ENCODE measurements at regions not wholly inside any gene's neighbourhood (a gene's known extent, or its start where the extent isn't known, plus 50 kb on each side); places are given as distances from the start of the nearest gene placed in this dataset.

DNA sequence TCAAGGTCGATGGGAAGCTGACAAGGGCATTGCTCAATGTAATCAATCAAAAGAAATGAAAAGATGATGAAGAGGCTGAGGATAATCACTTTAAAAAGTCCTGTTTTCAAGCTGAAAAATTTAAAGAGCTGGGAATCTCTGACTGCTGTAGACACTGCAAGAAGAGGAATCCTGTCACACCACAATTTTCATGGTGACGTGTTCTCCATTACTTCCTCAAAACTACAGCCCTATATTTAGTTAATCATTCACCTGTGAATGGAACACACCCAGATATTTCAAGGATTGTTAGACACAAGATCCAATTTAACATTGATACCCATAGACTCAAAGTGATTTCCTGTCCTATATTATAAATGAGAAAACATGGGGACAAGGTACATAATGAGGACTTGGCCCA is 1048.3 kb downstream of the AMY1C start:
- intact Hi-C loops (cut with micrococcal nuclease): no loop called here

DNA sequence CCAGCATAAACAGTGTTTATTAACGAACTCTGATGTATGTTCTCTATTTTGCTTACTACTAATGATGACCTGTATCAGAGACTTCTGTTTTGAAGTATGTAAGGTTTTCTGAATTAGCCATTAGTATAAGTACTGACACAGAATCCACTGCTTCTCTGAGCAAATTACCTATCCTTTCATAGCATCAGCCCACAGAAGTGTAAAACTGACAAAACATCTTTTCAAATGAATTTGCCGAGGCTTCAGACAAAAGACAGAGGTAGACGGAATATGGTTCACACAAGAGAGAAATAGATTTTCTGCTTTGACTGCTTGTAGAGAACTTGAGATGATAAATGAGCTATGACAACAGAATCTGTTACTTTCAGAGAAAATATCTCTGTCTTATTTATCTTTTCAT is 1051.6 kb downstream of the AMY1C start:
- intact Hi-C loops (cut with micrococcal nuclease): no loop called here

DNA sequence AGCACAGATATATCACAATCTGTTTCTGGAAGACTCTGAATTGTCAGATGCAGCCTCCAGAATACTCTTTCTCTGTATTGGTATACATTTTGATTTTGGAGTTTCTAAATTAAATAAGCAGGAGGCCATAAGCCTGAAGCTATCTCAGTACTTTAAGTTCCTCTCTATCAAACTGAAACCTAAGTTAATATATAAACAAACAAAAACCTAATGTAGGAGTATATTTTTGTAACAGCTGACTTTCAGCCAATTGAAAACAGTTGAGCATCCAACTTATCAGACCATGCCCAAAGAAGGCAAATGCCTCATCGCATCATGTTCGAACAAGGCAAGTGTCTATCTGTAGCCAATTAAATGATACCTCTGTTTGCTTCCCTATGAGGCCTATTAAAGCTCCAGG is 1054.4 kb downstream of the AMY1C start:
- intact Hi-C loops (cut with micrococcal nuclease): no loop called here

DNA sequence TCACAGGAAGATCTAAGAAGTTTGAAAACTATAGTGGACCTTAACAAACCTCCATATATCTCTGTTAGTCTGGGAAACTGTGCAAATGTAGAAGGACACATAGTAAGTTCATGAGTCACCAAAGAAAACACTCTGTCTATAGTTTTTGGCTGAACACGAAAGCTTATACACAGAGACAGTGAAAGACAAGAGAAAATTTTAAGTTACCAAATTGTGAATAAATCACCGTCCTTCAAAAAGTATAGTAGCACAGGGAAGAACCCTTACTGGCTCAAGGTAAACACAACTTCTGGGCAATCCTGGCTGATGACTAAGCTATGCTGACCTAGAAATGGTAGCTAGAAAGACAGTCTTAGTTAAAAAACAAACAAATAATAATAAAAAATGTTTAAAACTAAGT is 1057.9 kb downstream of the AMY1C start:
- intact Hi-C loops (cut with micrococcal nuclease): no loop called here

DNA sequence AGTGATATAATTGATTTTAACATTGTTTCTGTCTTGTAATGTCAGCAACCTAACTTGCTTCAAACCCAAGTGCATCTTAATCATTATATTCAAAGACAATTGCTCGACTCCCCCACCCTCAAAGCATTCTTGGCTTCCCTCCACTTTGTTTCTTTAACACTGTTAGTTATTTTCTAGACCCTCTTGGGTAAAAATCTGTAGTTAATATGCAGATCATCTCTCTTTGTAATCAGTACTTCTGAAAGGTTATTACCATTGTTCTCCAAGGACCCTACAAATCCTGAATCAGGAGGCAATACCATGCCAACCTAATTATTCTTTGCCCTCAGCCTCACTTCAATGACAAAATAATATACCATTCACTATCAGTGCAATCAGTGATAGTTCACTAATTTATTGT is 1075.7 kb downstream of the AMY1C start:
- intact Hi-C loops (cut with micrococcal nuclease): no loop called here

DNA sequence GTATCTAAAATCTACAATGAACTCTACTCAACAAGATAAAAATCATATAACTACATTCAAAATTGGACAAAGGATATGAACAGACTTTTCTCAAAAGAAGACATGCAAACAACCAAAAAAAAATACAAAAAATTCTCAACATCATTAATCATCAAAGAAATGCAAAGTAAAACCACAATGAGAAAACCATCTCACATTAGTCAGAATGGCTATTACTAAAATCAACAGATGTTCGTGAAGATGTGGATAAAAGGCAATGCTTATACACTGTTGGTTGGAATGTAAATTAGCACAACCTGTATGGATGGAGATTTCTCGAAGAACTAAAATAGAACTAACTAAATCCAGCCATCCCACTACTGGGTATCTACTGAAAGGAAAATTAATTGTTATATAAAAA is 1080.8 kb downstream of the AMY1C start:
- intact Hi-C loops (cut with micrococcal nuclease): no loop called here

DNA sequence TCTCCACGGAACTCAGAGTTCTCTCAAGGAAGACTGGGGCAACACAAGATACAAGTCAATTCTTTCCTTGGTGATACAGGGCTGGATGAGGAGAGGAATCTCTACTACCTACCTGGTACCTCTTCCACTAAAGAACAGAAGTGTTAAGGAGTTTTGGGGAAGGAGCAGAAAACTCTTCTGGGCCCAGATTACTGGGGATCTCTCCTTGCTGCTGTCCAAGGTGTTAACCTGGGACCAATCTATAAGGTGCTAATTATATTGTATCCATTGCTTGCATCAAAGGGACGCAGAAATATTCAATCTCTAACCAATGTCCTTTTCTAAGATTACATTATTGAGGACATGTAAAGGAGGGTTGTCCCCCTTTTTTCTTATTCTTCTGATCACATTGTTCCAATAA is 1102.5 kb downstream of the AMY1C start:
- intact Hi-C loops (cut with micrococcal nuclease): no loop called here

DNA sequence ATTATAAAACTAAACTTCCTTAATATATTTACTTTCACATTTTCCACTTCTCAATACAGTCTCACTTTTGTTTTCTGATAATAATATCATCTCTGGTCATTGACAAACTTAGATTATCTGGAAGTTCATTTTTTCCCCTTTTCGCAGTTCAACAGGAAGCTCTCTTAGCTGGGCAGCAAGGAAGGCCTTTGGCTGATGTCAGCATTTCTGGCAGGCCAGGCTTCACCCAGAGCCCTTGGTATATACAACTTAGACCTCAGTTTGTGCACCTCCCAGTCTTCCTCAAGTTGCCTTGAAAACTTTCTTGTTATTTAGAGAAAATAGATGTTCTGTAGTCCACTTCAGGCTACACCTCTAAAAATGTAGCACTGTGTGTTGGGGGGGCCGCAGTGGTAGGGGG is 1103.6 kb downstream of the AMY1C start:
- intact Hi-C loops (cut with micrococcal nuclease): no loop called here

DNA sequence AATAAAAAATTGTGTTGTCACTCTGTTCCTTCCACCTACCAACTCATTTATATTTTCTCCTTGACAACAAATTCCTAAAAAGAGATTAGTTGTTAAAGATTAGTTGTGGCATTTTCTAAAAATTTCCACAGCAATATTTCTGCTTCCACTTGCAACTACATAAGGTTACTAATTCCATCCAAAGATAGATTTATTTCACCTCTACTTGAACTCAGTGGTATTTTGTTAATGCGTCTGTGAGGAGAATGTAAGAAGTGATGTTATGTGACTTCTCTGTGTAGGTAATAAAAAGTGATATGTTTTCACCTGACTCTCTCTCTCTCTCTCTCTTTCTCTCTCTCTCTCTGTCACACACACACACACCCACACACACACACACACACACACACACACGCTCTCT is 1104.8 kb downstream of the AMY1C start:
- intact Hi-C loops (cut with micrococcal nuclease): no loop called here

DNA sequence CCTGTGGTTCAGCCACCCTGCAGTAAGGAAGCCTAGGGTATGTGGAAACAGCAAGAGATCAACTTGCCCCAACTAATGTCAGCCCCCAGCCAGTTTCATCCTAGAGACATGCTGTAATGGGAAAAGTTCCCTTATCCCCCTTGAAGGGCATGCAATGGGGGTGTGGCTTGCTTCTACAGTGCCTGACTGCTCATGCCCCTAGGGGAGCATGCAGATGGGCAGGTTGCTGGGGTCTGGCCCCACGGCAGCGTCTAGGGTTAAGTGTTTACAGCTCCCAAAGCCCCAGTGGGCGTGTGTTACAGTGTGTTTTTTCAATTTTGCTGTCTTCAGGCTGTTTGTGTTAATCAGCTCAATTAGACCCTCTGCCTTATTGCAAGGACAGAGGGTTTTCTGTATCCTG is 1105.9 kb downstream of the AMY1C start:
- intact Hi-C loops (cut with micrococcal nuclease): no loop called here

DNA sequence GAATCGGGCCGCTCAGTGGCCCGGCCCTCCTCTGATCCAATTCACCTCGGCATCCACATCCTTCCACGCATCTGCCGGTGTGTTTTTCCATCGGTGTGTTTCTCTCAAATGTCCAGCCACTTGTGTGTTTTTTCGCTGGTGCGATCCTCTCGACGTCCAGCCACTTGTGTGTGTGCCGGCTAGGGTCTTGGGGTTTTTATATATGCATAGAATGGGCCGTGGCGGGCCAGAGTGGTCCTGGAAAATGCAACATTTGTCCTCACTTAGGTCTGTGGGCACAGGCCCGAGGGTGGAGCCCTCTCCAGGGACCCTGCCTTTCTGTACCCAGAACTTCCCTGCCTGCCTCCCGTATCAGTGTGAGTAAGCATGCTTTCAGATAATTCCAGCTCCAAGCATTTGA is 1106.4 kb downstream of the AMY1C start:
- intact Hi-C loops (cut with micrococcal nuclease): no loop called here

DNA sequence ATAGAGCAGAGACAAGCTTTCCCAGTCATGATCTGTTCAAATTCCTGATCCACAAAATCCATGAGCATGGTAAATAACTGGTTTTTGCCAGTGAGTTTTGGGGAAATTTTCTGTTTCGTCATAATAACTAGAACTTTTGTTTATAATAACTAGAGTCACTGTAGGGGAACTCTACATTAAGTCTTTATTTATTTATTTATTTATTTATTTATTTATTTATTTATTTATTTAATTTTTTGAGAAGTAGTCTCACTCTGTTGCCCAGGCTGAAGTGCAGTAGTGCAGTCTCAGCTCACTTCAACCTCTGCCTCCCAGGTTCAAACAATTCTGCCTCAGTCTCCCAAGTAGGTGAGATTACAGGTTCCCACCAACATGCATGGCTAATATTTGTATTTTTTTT is 1106.8 kb downstream of the AMY1C start:
- intact Hi-C loops (cut with micrococcal nuclease): no loop called here

DNA sequence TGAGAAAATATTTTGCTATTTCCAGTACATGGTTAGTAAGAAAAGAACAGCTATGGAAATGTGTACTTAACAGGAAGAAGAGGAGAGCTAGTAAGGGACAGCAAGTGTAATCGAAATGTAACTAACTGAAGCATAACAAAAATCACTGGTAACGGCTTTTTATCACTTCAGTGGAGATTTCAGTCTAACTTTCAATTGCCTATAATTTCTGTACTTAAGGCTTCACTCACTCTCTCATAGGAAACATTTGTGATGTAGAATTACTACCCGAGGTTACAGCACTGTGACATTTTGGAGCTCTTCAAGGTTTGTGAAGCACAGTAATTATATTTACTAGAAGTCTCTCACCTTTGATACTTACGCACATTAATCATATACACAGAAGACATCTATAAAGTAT is 1119.1 kb downstream of the AMY1C start:
- intact Hi-C loops (cut with micrococcal nuclease): no loop called here

DNA sequence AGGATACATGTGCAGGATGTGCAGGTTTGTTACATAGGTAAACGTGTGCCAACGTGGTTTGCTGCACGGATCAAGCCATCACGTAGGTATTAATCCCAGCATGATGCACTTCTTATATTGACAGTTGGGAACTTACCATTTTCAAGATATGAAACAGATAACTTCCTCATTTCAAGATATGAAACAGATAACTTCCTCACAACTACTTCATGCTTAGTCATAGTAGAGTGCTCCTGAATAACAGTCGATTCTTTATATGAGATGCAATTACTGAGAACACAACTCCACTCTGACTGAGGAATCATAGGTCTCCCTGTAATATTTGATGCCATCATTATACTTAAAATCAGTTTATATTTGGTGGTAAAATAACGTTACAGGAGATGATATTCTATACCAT is 1124.3 kb downstream of the AMY1C start:
- intact Hi-C loops (cut with micrococcal nuclease): no loop called here

DNA sequence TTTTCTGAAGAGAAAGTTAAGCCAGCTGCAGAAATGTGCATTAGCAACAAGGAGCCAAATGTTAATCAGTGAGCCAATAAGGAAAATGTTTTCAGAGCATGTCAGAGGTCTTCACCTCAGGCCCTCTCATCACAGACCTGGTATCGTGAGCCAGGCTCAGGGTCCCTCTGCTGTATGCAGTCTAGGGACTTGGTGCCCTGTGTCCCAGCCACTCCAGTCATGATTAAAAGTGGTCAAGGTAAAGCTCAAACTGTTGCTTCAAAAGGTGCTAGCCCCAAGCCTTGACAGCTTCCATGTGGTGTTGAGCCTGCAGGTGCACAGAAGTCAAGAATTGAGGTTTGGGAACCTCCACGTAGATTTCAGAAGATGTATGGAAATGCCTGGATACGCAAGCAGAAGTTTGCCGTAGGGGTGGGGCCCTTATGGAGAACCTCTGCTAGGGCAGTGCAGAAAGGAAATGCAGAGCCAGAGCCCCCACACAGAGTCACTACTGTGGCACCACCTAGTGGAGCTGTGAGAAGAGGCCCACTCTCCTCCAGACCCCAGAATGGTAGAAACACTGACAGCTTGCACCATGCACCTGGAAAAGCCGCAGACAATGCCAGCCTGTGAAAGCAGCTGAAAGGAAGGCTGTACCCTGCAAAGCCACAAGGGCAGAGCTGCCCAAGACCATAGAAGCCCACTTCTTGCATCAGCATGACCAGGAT is 1128.7 kb downstream of the AMY1C start:
- intact Hi-C loops (cut with micrococcal nuclease): no loop called here

DNA sequence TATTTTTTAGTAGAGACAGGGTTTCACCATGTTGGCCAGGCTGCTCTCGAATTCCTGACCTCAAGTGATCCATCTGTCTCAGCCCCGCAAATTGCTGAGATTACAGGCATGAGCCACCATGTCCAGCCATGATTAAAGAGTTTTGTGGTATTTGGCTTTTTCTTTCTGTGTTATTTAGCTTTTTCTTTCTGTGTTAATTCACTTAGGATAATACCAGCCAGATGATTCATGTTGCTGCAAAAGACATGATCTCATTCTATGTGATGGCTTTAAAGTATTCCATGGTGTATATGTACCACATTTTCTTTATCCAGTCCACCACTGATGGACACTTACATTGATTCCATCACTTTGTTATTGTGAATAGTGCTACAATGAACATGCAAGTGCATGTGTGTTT is 1135.2 kb downstream of the AMY1C start:
- intact Hi-C loops (cut with micrococcal nuclease): no loop called here

DNA sequence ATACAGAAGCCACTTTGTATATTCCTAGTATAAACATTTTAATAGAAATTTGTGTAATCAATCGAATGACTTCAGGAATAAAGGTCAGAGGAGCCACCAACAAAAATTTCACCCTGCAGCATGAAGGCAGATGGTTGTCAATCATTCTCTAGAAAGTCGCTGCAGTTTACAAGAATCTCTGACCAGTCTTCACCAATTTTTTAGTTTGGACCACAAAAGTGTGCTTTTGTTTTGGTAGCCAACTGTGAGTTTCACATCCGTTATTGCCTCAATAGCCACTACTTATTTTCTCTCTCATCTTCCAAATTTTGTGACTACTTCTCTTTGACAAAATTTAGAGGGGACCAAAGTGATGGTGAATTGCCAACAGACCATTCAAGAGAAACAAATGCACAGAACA is 1155.6 kb downstream of the AMY1C start:
- intact Hi-C loops (cut with micrococcal nuclease): no loop called here

DNA sequence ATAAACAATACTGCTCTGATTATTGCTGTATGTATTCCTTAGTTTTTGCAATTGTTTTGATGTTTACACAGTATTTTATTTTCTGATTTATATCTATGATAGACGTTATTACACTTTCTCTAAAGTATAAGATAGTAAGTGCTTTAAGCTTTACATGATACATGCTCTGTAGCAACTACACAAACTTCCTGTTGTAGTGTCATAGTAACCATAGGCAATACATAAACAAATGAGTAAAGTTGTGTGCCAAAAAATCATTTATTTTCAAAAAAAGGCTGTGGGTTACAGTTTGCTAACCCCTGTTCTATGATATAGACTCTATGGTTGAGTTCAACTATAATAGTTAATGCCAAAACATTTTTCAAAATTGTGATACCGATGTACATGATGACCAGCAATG is 1156.4 kb downstream of the AMY1C start:
- intact Hi-C loops (cut with micrococcal nuclease): no loop called here

DNA sequence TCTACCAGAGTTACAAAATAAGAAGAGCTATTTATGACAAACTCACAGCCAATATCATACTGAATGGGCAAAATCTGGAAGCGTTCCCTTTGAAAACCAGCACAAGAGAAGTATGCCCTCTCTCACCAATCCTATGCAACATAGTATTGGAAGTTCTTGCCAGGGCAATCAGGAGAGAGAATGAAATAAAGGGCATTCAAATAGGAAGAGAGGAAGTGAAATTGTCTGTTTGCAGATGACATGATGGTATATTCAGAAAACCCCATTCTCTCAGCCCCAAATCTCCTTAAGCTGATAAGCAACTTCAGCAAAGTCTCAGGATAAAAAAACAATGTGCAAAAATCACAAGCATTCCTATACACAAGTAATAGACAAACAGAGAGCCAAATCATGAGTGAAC is 1169.5 kb downstream of the AMY1C start:
- intact Hi-C loops (cut with micrococcal nuclease): no loop called here

DNA sequence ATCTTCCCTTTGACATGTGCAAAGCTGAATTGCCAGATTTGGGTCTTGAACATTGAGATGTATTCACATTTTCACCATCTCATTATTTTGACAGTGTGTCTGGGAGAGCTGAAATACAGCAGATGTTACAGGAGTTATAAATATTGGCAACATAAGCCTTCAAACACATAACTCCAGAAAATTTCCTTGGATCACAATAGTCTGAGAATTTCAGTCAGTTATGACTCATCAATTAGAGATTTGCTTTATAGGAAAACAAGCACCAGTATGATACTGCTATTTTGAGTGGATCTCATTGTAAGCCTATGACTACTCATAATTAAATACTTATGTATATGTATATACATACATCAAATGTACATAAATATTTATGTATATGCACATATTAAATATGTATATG is 1171.8 kb downstream of the AMY1C start:
- intact Hi-C loops (cut with micrococcal nuclease): no loop called here

DNA sequence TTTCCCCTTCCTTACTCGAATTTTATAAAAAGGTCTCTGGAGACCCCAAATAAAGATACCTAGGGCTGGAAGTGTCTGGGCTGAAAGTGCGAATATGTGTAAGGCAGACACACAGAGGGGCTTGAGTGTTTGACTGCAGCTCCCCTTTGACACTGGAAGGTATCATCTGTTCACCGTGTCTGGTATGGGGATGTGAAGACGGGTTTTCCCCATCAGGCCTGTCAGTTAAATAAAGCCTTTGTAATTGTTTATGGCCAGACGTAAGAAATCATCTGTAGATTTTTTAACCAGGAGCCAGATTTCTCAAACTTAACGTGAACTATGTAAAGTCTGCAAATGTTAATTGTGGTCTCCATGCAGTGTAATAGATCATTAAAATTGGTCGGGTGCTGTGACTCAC is 1173.4 kb downstream of the AMY1C start:
- intact Hi-C loops (cut with micrococcal nuclease): no loop called here

DNA sequence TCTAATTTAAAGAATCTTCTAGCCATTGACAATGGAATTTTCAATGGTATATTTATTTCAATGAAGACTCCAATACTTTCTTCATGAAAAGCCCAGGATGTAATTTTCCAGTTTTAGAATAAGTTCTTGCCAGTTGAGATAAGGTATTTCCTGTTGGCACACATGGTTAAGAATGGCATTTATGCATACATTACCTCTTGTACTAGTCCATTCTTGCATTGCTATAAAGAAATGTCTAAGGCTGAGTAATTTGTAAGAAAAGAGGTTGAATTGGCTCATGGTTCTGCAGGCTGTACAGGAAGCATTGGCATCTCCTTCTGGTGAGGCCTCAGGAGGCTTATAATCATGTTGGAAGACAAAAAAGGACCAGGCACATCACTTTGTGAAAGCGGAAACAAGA is 1179.6 kb downstream of the AMY1C start:
- intact Hi-C loops (cut with micrococcal nuclease): no loop called here

DNA sequence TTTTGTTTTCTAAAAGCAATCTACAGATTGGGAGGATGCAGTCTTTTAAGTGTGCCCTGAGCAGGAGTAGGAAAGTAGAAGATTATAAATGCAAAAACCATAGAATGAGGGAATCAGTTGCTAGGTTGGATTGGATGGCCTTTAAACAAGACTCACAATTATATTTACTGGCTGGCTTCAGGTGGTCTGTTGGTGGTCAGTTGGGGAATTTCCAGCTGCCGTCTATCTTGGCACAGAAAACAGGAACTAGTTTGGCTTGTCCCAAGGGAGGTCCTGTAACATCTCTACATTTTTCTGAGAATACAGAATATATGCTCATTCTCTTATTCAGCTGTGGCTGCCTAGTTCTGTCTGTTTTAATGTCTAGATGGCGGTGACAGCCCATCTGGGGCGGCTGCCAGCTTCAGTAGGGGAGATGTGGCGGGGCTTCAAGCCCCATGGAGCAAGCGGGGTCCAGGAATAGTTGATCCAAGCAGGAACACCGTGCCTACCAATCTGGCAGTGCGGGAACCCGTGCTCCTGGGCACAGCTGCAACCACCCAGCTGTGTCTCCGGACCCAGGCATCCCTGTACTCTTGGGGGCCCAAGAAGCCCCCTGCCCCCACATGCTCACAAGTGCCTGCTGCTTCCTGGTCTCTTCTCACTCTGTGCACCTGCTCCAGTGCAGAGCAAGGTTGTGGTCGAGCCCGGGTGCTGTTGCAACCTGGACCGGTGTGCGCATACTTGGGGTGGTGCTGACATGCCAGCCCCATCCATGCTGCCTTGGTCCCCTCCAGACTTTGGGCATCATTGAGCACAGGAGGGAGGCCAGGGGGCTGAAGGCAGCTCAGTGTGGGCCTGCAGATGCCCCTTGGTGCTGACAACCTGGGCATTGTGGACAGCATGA is 1182.6 kb downstream of the AMY1C start:
- intact Hi-C loops (cut with micrococcal nuclease): no loop called here
